HG03575 (cell line): ENCODE measurements at regions not wholly inside any gene's neighbourhood (a gene's known extent, or its start where the extent isn't known, plus 50 kb on each side); places are given as distances from the start of the nearest gene placed in this dataset.

ENCODE experiments used
- ATAC-seq: cut with Tn5 transposase; IDR thresholded peaks from one replicate; pipeline ENCODE4 v1.9.1; 2021; ENCODE audit not compliant: unreplicated experiment, insufficient number of reproducible peaks, low FRiP score; ENCODE audit errors: extremely low read depth

DNA sequence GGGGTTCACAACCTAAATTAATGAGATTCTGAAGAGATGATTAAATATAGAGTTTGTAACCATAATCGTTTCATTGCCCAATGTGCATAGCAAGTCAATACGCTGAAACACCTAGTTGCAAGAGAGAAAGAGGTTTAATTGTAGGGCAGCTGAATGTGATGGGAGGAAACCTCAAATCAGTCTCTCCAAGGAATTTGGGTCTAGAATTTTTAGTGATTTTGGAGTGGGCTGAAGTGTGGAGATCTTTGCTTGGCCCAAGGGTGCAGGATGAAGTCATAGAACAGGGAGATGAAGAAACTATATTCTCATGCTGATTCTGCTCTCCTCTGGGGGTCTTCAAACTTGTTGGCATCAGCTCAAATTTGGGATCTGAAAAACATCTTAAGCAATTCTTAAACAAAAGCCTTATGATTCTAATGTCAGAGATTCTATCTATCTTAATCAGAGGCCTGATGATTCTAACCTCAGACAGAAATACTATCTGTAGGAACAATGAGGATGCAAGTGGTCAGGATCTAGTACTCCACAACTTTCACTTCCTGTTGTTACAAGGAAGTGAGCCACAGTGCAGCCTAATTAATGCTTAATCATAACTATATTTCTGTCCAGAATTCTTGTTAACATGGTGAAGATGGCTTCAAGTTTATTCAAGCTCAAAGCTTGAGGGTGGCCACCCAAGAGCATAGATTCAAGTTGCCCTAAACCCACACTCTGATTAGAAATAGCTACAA, 80.2 kb upstream of the FUT8 start:
- ATAC-seq, result no peak

DNA sequence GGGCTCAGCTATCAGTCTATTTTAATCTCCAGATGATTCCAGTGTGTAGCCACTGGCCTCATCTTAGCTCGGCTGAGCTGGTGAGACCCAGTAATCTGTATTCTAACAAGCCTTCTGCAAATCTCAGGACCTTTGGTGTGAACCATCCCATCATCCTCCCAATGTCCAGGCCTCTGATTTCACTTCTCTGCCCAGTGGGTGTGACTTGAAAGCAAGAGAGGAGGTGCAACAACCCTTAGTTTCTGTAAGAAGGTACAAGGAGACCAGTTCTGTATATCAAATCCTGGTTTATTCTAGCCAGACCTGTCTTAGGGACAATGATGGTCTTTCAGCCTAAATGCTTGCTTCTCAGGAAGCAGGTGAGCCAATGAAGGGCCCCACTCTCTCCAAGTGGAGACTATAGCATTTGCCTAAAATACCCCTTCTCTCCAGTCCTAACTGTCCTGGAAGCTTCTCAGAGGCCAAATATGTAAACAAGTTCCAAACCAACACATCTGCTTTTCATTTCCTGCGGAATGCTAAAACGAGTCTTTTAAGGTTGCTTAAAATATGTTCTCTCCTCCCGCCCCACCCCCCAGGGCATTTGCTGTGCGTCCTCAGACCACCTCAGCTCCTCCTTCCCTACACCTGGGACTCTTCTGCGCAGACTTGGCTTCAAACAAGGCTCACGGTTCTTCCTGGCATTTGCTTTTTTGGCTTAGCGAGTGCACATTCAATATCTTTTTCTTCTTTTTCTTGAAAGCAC, 78.4 kb upstream of the FUT8 start:
- ATAC-seq, result no peak

DNA sequence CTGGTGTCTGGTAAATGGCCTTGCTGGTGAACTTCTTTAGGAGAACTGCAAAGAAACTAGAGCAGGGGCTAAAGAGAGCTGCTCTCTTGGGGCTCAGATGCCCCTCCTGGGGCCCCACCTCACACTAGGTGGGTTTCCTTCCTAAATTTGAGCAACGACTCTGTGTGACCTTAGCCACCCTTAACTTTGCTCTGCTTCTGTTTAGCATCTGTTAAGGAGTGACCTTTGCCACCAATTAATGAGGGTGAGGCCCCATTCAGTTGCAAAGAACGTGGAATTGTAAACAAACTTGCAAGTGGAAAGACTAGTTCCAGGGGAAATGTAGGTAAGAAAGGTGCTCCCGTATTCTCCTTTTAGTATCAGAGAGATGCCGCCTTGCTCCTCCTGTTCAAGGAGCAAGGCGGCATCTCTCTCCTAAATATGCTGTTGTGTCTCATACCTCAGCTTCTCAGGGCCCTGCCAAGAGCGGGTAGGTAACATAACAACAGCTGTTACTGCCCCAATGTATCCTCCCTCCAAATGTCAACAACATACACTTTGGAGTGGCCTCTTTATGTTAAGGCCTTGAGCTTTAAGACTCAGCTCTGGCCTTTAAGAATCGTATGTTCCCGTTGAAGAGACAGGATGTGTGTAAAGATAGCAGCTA, 77.6 kb upstream of the FUT8 start:
- no peak for ATAC-seq

DNA sequence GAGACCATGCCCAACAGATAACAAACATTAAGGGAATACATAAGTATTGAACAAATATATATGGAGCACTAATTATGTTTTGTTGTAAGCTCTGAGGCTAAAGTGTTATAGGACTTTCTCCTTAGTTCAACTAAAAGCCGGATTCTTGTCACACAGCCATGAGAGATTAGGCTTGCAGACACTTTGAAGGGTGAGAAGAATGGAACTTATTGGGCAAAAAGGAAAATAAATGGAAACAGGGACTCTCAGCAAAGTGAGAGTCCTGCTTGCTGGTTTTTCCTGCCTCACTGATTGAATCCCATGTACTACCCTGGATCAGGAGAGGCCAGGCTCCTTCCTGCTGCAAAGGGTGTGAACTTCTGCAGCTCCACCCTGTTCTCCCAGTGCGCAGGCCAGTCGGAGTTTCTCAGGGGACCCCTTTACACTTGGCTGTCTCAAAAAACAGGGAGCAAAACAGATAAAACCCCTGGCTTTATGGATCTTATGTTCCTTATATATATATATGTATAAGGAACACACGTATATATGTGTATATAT, 77.1 kb upstream of the FUT8 start:
- no peak for ATAC-seq

DNA sequence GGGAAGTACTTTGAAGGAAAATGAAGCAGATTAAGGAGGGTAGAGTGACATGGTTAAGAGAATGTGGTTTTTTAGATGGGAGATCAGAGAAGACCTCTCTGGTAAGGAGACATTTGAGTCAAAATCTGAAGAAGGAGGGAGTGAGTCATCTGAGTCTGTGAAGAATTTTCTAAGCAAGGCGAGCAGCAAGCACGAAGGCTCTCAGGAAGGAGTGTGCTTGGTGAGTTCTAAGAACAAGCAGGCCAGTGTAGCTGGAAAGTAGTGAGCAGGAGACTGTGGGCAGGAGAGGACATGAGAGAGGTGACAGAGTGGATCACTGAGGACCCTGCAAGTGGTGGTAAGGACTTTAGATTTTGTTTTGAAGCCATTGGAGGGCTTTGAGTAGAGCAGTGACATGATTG, 76.3 kb upstream of the FUT8 start:
- ATAC-seq, result no peak

DNA sequence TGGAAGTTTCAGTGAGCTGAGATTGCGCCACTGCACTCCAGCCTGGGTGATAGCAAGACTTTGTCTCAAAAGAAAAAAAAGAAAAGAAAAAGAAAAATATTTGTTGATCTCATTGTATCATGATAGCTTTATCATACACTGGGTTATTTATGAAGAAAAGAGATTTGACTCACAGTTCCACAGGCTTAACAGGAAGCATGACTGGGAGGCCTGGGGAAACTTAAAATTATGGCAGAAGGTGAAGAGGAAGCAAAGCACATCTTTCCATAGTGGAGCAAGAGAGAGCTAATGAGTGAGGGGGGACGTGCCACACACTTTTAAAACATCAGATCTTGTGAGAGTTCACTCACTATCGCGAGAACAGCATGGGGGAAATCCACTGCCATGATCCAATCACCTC, 72.7 kb upstream of the FUT8 start:
- no peak for ATAC-seq

DNA sequence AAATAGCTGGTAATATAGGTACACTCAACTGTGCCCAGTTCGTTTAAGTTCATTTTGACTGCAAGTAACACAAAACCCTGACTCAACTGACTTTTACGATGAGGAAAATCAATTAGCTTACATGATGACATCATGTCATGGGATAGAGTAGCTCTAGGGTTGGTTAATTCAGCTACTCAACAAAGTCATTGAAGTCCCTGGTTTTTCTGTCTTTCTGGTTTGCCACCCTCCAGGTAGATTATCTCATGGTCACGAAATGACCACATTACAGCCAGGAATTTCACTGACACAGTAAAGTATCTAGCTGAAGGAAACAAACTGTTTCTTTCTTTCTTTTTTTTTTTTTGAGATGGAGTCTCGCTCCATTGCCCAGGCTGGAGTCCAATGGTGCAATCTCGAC, 68.5 kb upstream of the FUT8 start:
- no peak for ATAC-seq

DNA sequence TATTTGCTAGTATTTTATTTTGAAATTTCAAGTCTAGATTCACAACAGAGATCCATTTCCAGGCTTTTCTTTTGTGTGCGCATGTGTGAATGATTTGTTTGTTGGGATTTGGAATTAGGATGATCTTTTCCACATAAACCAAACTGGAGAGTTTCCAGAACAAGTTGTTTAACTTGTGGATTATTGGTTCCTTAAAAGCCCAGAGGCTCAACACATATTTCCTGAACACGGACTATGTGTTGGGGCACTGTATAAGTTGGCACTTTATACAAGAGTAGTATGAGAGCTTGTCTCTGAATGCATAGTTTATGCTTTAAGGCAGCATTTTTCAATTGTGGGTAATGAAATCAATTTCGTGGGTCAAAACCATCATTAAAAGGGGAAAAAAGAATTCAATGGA, 67.3 kb upstream of the FUT8 start:
- ATAC-seq, result no peak

DNA sequence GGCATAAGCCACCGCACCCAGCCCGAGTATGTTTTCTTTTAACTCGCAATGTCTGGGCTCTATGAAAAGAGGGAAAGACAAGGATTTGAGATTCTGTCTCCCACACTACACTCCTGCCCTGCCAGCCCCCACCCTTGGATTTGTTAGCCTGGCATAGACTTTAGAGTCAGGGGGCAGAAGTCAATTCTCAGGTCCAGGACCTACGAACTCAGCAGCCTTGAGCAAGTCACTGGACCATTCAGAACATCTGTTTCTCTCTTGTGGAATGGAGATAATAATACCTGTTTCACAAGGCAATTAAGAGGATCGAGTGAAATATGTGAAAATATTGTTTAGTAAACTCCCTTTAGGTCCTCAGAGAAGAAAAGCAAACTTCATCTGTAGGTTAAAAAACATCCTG, 66.1 kb upstream of the FUT8 start:
- ATAC-seq, result no peak

DNA sequence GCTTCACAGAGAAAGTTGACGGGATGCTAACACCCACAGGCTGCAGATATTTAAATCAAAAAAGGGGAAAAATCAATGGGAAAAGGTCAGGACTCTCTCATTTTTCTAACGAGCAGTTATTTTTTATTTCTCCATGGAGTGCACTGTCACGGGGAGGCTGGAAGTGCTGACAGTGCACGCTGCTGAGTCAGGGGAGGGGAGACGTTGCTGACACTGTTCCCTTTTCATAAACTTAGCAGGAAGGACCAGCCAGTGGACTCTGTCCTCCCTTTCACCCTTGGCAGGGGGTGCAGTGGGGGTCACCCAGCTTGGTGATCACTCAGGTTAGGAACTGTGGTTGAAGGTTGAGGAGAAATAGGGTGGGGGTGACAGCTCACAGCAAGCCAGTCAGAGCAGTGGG, 65.6 kb upstream of the FUT8 start:
- no peak for ATAC-seq

DNA sequence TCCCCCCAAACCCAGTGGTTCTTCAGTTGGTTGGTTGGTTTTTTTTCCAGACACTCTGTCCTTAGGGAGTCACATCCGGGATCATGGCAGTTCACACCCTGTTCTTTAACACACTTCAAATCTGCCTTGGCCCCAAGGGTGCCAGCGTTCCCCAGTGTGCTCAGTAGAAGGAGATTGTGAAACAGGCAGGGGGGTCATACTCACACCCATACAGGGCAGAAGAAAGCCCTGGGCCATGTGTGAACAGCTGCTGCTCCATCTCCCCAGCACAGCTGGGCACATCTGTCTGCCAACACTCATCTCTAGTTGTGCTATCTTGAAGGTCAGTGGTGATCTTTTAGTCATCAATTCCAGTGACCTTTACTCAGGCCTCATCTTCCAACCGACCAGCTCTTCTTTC, 64.4 kb upstream of the FUT8 start:
- ATAC-seq, result no peak

DNA sequence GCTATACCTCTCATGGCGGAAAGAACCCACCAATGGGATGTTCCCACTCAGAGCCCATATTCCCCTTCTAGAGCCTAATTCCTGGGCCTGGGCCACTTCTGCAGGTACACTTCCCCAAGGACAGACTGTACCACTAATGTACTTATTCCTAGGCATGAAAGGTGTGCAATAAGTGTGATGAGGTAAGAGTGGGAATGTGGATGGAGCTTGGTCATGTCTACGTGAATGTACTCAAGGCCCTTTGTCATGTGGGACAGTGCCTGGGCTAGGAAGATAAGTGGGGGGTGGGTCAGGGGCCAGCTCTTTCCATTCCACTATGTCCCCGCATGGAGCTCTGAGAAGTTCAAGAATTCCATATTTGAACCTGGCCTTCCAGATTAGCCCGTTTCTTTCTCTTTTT, 63.4 kb upstream of the FUT8 start:
- no peak for ATAC-seq

DNA sequence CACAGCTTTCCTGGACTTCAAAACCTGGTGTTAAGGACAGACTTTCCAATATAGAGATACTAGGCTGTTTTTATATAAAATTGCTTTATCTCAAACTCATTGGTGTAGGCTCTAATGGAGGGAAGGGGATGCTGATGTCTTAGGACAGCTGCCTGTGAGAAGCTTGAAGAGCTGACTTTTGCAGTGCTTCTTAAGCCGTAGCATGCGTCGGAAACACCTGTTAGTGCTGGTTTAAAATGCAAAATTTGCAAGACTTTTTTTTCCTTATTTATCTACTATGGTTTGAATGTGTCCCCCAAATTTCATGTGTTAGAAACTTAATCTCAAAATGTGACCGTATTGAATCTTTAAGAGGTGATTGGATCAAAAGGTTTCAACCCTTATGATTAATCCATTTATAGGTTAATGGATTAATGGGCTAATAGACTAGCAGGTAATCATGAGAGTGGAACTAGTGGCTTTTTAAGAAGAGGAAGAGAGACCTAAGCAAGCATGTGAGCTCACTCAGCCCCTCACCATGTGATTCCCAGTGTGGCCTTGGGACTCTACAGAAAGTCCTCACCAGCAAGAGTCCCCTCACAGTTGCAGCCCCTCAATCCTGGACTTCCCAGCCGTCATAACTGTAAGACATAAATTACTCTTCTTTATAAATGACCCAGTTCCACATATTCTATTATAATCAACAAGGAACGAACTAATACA, 60.9 kb upstream of the FUT8 start:
- no peak for ATAC-seq

DNA sequence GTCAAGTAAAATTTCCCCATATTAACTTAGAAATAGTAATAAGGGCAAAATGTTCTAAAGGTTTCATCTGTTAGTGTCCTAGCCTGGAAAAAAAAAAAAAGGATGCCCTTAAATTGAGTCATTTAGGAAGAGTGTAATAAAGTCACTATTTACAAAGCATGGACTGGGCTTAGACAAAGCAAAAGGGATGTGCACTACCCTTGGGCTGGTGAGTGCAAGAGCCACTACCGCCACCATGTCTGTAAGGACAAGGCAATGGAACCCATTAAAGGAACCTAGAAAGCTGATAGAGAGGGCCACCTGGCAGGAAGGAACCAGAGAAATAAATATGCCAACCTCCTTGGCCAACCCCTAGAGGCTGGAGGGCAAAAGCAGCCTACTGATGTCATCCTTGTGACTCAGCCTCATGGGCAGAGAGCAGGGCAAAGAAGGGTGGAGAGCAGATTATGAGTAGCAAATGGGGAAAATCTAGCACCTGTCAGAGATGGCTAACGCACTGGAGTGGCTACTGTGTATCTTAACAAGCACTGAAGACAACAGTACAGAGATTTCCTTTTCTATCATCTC, 59.5 kb upstream of the FUT8 start:
- no peak for ATAC-seq

DNA sequence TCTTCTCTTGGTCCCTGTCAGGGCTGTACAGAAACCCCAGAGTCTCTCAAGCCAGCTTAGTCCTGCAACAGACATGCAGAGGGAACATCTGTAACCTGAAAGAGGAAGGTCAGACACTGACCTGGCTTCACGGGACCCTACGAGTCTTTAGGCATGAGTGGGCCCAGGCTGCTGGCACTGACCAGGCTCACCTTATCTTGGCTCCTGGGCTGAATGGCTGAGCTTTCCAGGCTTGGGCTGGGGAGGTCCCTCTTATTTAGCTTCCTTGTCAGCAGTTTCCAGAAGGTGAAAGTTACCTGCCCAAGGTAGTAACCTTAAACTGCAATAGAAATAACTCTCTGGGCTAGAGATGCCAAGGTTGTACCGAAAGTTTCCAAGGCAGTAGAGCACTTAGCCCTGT, 58.4 kb upstream of the FUT8 start:
- ATAC-seq, result no peak

DNA sequence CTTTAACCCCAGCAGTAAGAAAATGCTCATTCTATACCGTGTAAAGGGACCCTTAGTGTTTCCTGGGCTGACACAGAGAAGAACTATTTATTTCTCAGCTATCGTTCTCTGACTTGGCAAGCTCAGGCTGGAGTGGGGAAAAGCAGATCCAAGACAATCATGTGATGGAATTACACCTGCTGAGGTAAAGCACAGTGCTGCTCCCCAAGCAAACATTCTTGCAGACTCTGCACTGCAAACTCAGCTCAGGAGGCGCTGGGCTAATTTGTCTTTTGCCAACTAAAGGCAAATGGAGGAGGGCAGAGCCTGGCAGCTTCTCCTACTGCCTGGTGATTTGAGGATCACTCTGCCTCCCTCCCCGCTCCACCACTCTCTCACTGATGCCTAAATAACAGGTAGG, 57.8 kb upstream of the FUT8 start:
- no peak for ATAC-seq

DNA sequence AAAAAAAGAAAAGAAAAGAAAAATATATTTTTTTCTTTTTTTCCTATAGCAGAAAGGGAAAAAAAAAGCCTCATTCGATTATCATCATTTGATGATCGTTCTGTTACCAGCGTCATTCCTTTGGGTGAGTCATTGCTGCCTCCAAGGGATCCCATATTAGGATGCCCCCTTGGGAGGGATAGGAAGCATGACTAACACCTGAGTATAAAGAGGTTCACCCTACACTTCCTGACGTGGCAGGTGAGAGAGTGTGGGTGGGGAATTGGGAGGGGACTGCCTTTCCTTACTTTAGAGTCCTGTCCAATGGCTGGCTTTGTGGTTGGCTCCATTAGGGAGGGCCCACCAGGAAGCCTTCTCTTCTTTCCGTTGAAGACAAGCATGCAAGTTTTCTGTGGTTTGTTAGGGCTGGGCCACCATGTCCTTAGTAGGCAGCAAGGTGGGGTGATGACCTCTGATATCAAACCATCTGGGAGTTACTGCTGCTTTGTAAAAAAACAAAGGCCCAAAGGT, 56.1 kb upstream of the FUT8 start:
- no peak for ATAC-seq

DNA sequence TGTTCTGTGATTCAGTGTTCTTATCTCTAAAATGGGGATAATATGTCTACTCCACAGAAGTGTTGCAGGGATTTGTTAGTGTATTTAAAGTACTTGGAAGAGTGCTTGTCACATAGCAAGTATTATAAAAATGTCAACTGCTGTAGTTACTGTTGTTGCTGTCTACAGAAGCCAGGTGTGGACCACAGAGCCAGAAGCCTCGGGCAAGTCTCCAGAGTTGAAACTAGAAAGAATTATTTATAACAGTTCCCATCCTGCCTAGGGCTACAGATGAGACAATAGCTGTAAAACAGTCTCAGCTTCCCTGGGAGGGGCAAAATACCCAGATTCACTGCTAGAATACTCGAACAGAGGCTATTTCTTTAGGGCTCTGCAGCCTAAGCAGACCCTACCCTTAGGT, 55.4 kb upstream of the FUT8 start:
- ATAC-seq, result no peak

DNA sequence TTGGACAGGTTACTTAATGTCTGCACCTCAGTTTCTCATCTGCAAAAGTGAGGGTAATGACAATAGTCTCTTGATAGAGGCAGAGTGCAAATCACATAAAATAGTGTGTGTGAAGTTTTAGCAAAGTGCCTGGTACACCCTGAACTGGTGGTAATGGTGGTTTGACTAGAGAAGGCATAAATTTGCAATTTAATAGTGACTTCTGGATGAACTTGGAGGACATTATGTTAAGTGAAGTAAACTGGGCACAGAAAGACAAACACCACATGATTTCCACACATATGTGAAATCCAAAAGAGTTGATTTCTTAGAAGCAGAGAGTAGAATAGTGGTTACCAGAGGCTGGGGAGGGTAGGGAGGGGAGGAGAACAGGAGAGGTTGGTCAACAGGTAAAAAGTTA, 54.8 kb upstream of the FUT8 start:
- ATAC-seq, result no peak
